ENCODE measurements at regions not wholly inside any gene's neighbourhood (a gene's known extent, or its start where the extent isn't known, plus 50 kb on each side); places are given as distances from the start of the nearest gene placed in this dataset.

GRCh38 chr3:102255736-102256135 lies 179.1 kb upstream of the ZPLD1 start:
- TF ChIP-seq CTCF (IDR thresholded peaks at IDR 0.05; ENCODE audit: low read length) (no peak), EZH2phosphoT487 (IDR thresholded peaks at IDR 0.05; ENCODE audit: low read length) (no peak)

Measured in MM.1S (cell line).